NCI-H2196 treated with DMSO at 0.1 percent for 48 hours (cell line): ENCODE measurements at regions not wholly inside any gene's neighbourhood (a gene's known extent, or its start where the extent isn't known, plus 50 kb on each side); places are given as distances from the start of the nearest gene placed in this dataset.

ENCODE experiments used
- DNase-seq: peaks from one replicate; lab custom pipeline; 2025; ENCODE audit not compliant: unreplicated experiment; lab: John Stamatoyannopoulos, UW

GRCh38 chr2:43057742-43058725 lies 168.4 kb downstream of the ZFP36L2 start:
- no peak for DNase-seq

DNA sequence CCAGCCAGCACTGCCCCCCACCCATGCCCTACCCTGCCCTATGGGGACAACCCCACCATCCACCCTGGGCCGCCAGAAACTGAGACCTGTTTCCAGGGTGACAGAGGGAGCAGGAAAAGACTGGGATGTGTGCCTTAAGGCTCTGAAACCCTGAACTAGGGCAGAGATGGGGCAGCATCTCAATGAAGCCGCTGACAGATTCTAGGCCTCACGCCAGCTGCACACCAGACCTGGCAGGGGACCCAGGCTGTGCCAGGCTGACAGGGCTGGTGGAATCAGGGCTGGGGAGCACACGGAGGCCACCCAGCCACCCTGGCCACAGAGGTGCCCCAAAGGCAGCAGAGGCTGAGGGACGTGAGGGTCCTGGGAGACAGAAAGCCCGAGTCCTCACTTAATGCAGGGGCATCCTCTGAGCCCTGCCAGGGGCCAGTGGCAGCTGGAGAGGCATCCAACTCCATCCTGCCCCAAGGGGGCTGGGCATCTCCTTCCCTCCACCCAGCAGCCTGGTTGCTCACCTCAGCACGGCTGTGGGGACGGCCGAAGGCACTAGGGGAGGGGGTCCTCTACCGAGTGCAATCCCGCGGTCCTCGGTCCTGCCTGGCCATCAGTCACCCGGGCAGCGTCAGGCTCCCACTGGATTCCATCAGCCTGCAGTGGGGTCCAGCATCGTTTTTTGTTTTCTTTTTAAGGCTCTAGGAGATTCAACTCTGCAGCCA lies 169.2 kb downstream of the ZFP36L2 start:
- DNase-seq = no peak

GRCh38 chr2:43055985-43056384 lies 170.4 kb downstream of the ZFP36L2 start:
- no peak for DNase-seq

- DNase-seq = no peak
Observed at GRCh38 chr2:43055086-43055912, 171.1 kb downstream of the ZFP36L2 start.

DNA sequence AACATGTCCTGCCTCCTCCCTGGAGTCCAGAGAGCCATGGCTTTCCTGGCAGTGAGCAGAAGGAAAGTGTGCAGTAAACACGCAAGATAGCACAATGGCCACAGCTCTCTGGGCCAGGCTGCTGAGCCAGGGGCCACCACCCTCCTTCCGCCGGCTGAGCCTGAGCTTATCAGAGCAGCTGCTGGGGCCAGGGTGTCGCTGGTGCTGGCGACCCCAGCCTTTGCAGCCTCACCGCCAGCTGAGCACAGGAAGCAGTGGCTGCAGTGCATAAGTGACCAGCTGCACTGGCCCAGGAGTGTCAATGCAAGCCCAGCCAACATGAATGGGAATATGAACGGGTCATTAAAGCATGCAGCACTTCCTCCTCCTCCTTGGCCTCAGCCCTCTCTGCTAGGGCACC lies 172.0 kb downstream of the ZFP36L2 start:
- DNase-seq = no peak

- DNase-seq = no peak
Observed at GRCh38 chr2:43052944-43053306, 173.5 kb downstream of the ZFP36L2 start.

- DNase-seq = no peak
Observed at GRCh38 chr2:43052204-43052943, 174.0 kb downstream of the ZFP36L2 start.

- no peak for DNase-seq
Observed at GRCh38 chr2:43051338-43051737, 175.1 kb downstream of the ZFP36L2 start.

GRCh38 chr2:43050866-43051265 lies 175.5 kb downstream of the ZFP36L2 start:
- DNase-seq = no peak

- DNase-seq = no peak
Observed at GRCh38 chr2:43049836-43050801, 176.3 kb downstream of the ZFP36L2 start.

DNA sequence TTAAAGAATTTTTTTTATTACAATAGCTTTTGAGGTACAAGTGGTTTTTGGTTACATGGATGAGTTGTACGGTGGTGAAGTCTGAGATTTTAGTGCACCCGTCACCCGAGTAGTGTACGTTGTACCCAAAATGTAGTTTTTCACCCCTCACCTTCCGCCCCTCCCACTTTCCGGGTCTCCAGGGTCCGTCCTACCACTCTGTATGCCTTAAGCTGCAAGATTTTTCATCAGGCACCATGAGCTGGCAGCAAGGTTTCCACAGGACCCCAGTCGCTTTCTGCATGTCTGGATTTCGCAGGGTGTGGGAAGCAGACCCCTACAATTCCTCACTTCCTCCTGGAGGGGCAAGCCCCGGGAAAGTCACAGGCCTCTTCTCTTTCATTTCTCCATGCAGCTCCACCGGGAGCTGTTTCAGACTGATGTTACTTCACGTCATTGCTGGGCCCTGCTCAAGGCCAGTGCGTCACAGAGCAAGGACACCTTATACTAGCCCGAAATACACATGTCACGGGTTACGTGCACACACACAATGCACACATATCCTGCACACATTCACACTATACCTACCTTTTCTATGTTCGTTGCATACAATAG lies 179.1 kb downstream of the ZFP36L2 start:
- DNase-seq = no peak

DNA sequence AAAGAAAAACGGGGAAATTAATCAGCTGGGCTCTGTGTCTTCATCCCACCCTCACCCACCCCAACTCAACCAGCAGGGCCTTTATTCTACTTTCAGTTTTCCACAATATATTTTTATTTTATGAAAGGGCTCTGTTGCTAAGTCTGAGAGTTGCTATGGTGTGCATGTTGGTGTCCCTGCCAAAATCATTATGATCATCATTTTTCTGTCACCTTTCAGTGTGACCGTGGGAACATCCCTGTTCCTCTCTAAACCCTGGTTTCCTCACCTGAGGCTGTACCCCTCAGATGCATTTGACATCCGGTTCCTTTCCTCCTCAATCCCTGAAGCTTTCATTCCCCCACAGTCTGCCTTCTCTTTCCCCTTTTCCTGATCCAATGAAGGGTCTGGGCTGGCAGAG lies 180.5 kb downstream of the ZFP36L2 start:
- no peak for DNase-seq

DNA sequence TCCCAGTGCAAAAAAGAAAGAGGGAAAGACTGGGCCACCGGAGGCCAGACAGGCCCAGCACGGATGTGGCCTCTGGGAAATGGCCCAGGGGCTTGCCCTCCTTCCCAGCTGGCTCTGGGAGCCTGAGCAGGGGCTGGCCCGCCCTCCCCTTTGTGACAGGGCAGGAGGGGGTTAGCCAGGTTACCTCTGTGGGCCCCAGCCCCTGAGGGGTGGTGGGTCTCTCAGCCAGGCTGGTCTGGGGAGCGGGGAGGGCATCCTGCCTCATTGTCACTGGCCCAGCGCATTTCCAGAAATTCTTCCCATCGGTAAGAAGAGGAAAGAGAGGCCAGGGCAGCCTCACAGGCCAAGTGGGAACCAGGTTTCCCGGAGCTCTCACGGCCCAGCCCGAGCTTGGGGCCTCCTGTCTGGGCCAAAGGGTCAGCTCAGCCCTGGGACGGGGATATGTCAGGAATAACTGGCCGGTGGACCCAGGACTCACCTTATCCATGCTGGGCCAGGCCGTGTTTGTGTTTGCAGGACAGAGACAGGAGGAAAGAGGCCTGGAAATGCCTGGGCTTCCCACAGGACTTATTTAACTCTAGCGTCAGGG lies 182.2 kb downstream of the ZFP36L2 start:
- DNase-seq = no peak

- DNase-seq = no peak
Observed at GRCh38 chr2:43043553-43043870, 182.9 kb downstream of the ZFP36L2 start.

GRCh38 chr2:43041661-43042360 lies 184.6 kb downstream of the ZFP36L2 start:
- no peak for DNase-seq

GRCh38 chr2:43041173-43041591 lies 185.2 kb downstream of the ZFP36L2 start:
- DNase-seq = no peak

GRCh38 chr2:43040084-43040854 lies 186.1 kb downstream of the ZFP36L2 start:
- no peak for DNase-seq
